Renal pelvis (tissue), 1 donor: ENCODE measurements at regions not wholly inside any gene's neighbourhood (a gene's known extent, or its start where the extent isn't known, plus 50 kb on each side); places are given as distances from the start of the nearest gene placed in this dataset.
"Not testable (repeated sequence)": the region's sequence is repeated elsewhere in the genome, so short reads cannot be mapped to it uniquely, and the experiment has no call there.

Experiments
- DNase-seq: peaks from one replicate; pipeline ENCODE4 v3.0.0-alpha.2; 2013

GRCh38 chr5:124176692-124177091 is 569.7 kb downstream of the ZNF608 start:
- no peak for DNase-seq

- DNase-seq, result no peak
Observed at GRCh38 chr5:124173386-124173785, 573.1 kb downstream of the ZNF608 start.

- DNase-seq, result no peak
Observed at GRCh38 chr5:124172389-124173003, 573.9 kb downstream of the ZNF608 start.

- not testable (repeated sequence) for DNase-seq
Observed at GRCh38 chr5:124168093-124168492, 578.3 kb downstream of the ZNF608 start.

GRCh38 chr5:124162767-124163532 is 583.5 kb downstream of the ZNF608 start:
- no peak for DNase-seq

GRCh38 chr5:124161266-124161665 is 585.2 kb downstream of the ZNF608 start:
- DNase-seq, result no peak

- no peak for DNase-seq
Observed at GRCh38 chr5:124160265-124160664, 586.2 kb downstream of the ZNF608 start.

GRCh38 chr5:124157320-124157719 is 589.1 kb downstream of the ZNF608 start:
- DNase-seq, result no peak

GRCh38 chr5:124156415-124156996 is 589.9 kb downstream of the ZNF608 start:
- no peak for DNase-seq

GRCh38 chr5:124154714-124155113 is 591.7 kb downstream of the ZNF608 start:
- no peak for DNase-seq

- no peak for DNase-seq
Observed at GRCh38 chr5:124153588-124153987, 592.9 kb downstream of the ZNF608 start.

- no peak for DNase-seq
Observed at GRCh38 chr5:124148574-124148973, 597.9 kb downstream of the ZNF608 start.

GRCh38 chr5:124140060-124140459 is 606.4 kb downstream of the ZNF608 start:
- no peak for DNase-seq

GRCh38 chr5:124139477-124139876 is 607.0 kb downstream of the ZNF608 start:
- no peak for DNase-seq

- no peak for DNase-seq
Observed at GRCh38 chr5:124136609-124137008, 609.8 kb downstream of the ZNF608 start.

- DNase-seq, result no peak
Observed at GRCh38 chr5:124134941-124135340, 611.5 kb downstream of the ZNF608 start.

GRCh38 chr5:124133406-124133805 is 613.0 kb downstream of the ZNF608 start:
- DNase-seq, result no peak

GRCh38 chr5:124132843-124133242 is 613.6 kb downstream of the ZNF608 start:
- DNase-seq, result no peak

- no peak for DNase-seq
Observed at GRCh38 chr5:124131466-124131865, 615.0 kb downstream of the ZNF608 start.

- no peak for DNase-seq
Observed at GRCh38 chr5:124130816-124131215, 615.6 kb downstream of the ZNF608 start.

- DNase-seq, result no peak
Observed at GRCh38 chr5:124128867-124129266, 616.9 kb downstream of the CSNK1G3 start.

GRCh38 chr5:124126504-124127217 is 614.7 kb downstream of the CSNK1G3 start:
- no peak for DNase-seq
